HG03565 (cell line): ENCODE measurements at regions not wholly inside any gene's neighbourhood (a gene's known extent, or its start where the extent isn't known, plus 50 kb on each side); places are given as distances from the start of the nearest gene placed in this dataset.
A peak's percentile ranks its signal among the peaks of the same experiment; 100 is the strongest.

Source experiments
- ATAC-seq: cut with Tn5 transposase; IDR thresholded peaks from one replicate; pipeline ENCODE4 v1.9.1; 2021; ENCODE audit warnings: mild to moderate bottlenecking, moderate library complexity; ENCODE audit not compliant: unreplicated experiment

DNA sequence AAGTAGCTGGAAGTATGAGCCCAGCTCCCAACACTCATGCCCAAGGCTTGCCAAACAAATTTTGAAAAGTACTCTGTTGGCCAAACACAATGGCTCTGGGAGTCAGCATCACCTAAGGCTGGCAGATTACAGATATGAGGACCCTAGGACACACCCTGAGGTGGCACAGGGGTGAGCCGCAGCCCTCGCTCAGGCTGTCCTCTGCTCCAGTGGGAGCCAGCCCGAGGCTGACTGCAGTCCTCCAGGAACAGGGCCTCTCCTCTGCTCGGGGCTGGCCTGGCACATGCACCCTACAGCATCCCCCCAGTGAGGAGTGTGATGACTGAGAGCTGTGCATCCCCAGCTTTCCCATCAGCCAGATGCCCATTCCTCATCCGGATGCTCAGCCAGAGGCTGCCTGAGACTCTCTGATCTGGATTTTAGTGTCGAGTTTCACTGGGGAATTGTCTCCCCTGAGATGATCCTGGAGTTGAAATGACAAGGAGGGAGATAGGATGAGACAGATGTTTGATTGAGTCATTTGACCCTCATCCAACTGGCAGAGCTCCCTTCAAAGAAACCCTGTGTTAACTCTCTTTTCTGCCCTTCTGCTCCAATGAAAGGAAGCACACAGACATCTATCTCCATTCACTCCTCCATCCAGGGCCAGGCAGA, 269.3 kb upstream of the NCKAP5 start:
- no peak for ATAC-seq

- ATAC-seq: no peak
Measured at GRCh38 chr2:133838642-133839365, 270.5 kb upstream of the NCKAP5 start.

GRCh38 chr2:133839677-133840076, 271.4 kb upstream of the NCKAP5 start:
- ATAC-seq: no peak

- no peak for ATAC-seq
Measured at GRCh38 chr2:133840761-133841160, 272.5 kb upstream of the NCKAP5 start.

DNA sequence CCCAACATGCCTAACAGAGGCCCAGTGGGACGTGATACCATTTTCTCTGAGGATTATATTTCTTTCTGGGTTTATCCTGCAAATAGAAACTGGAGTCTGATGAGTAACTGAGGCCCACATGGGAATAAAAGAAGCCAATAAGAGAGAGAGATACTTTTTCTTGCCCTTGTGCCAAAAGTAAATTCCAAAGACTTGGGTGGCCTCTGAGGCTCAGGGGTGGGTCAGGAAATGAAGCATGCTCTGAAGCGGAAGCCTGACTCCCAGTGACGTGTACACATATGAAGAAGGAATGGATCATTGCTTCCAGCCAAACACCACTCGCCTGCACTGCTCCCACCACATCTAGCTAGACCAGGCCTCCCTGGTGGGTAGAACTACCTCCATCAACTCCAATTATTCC, 273.6 kb upstream of the NCKAP5 start:
- no peak for ATAC-seq

- no peak for ATAC-seq
Measured at GRCh38 chr2:133842446-133842845, 274.2 kb upstream of the NCKAP5 start.

DNA sequence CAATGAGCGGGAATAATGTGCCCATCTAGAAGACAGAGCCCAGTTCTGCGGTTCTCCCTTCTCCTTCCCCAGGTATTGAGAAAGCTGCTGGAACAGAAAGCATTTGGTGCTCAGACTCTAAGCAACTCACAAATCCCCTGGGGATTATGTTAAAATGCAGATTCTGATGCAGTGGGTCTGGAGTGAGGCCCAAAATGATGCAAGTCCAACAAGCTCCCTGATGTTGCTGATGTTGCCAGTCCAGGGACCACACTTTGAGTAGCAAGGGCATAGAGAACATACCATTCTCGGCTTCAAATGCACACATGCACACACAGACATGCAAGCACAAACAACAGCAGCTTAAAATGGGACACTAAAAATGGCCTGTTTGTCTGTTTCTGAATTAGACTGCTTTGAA, 274.8 kb upstream of the NCKAP5 start:
- ATAC-seq: no peak

DNA sequence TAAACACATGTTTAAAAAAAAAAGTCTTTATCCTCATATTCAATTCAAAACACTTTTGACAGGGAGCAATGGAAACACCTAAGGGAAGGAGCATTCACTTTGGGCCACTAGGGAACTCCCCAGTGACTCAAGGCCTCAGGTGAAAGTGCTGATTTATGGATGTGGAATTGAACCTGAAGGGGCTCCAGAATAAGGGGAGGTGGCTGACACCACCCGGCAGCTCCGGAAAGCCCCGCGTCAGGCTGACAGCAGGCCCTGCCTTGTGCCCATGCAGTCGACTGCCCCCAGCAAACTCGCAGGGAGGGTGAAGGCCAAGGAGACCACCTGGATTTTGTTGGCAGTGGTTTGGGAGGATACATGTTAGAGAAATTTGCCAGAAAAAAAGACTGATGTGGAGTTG, 275.3 kb upstream of the NCKAP5 start:
- no peak for ATAC-seq

DNA sequence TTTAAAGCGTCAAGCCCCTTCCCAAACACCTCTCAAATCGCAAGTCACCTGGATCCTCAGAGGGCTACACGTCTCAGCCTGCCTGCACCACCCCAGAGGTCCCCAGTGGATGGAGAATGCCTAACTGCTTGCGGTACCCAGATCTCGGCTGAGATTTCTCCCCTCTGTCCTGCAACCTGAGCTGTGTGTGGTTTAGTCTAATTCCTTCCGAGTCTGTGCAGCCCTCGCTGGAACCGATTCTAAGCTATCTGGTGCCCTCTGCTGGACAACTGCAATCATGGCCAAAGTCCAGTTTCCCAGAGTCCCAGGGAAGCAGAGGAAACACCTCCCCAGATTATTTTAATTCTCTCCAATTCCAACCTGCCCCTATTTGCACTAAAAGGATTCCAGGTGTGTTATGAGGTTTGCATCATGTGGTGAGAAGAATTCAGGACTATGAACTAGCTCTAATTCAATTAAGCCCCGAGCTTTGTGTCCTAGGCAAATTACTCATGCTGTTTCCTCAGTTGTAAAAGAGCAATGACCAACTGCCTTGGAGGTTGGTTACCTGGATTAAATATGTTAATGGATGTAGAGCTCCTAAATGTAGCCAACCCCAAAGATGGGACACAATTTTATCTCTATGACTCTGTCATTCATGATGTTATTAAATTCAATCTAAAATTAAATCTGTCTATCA, 276.1 kb upstream of the NCKAP5 start:
- peak; percentile 66 for ATAC-seq

DNA sequence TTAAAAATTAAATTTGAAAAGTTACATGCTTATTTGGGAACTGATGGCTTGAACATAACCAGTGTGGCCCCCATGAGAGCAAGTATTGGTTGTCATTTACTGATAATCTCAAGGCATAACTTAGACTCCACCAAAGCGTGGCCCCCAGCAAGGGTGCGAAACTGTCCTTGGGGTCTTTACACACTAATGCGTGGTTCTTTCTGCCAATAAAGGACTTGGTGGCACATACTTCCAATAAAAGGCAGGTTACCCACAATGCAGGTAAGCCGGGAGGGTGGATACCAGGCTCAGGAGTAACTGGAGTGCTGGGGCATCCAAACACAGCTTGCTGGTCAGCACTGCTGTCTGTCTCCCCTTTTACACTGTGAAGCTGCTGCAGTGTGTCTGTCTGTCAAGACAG, 278.2 kb upstream of the NCKAP5 start:
- ATAC-seq: no peak

DNA sequence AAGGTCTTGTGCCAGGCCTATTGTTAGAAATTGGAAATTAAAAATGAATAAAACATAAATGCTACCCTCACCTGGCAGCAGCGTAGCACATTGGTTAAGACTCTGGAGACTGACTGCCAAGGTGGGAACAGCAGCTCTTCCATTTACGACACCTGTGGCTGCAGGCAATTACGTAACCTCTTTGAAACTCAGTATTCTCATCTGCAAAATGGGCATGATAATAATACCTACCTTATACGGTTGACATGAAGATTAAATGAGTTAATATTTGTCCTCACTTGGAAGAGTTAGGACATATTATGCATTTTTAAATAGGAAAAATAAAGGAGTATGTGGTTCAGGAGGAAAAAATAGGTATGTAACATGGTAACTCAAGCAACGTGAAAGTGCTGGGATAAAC, 279.3 kb upstream of the NCKAP5 start:
- ATAC-seq: no peak

DNA sequence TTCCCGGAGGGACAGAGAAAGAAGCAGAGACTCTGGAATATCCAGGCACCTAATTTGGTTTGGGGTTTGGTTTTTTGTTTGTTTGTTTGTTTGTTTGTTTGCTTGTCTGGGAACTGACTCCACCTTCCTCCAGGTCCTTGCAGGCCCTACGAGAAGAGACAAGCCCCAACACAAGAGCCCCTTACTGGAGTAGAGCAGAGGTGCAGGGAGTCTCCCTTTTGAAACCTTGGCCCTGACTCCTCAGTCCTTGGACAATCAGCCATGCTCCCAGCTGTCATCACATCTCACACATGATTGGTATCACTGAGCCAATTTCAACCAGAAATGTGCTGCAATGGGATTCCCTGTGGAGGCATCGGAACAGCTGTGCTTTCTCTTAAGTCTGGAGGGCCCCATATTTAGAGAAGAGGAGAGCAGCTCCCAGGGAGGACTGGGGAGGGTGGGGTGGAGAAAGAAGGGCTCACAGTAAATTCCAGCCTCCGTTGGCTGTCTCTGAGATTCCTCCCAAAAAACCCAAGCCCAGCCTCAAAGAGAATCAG, 279.9 kb upstream of the NCKAP5 start:
- ATAC-seq: no peak

- no peak for ATAC-seq
Measured at GRCh38 chr2:133849341-133849740, 281.1 kb upstream of the NCKAP5 start.

DNA sequence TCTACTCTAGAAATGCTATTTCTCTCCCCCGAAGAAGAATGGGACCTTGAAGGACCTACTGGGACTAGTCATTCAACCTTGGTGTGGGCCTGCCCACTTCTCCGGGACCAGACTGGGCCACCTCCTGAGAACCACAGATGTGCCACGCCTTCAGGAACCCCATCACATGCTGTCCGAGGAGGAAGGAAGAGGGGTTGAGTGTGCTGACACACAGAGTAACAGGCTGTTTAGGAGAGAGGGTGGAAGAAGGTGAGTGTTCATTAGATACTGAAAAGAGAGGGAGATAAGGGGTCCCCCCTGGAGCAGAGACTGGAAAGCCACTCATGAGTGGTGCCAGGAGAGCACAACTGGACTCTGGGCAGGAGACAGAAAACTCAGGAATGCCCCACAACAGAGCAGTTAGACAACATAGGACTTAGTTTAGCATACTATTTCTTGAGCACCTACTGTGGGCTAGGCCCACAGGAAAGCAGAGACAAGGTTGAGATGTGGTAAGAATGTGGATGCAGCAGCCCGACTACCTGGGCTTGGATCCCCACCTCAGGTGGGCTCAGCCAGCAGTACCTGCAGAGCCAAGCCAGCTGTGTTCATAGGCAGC, 286.4 kb upstream of the NCKAP5 start:
- no peak for ATAC-seq

GRCh38 chr2:133855526-133855925, 287.3 kb upstream of the NCKAP5 start:
- ATAC-seq: no peak

GRCh38 chr2:133856678-133857077, 288.4 kb upstream of the NCKAP5 start:
- no peak for ATAC-seq

DNA sequence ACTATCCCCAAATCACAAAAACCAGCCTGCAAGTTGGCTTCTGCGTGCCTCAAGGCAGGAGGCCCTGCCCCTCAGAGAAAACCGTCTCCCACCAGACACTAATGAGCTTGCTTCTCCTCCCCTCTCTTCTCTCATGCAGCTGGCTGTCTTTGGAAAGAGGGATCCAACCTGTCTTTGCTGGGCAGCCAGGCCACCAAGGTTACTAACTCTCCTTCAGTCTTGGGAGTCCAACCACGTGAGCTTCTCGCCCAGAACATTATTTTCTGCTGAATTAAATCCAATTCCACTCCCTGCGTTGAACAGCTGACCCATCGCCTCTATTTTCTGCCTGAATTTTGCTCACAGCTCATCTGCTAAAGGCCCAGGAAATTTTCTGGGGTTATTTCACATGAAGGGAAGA, 291.3 kb upstream of the NCKAP5 start:
- no peak for ATAC-seq

DNA sequence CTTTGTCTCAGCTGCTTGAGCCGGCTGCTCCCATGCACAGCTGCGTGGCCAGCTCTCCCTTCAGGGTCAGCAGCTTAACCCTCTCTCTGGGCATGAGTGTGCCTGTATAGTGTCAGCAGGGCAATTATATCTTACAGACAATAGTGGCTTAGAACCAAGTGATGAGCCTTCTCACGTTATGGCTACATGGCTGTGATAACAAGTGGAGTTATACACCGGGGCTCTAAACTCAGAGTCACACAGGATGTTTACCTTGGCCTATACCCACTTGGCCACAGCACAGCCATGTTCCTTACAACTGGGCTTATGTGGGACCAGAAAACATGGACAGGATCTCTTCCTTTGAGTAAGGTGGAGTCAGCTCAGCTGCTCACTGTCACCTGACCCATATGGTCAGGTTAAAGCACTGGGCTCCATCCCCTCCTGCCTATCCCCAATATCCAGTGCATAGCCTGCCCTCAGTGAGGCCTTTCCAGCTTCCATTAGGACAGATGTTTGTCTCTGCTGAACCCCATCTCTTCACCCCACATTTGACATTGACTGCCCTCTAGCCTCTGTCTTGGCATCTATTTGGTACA, 294.2 kb upstream of the NCKAP5 start:
- ATAC-seq: no peak

GRCh38 chr2:133863106-133863800, 295.0 kb upstream of the NCKAP5 start:
- no peak for ATAC-seq

DNA sequence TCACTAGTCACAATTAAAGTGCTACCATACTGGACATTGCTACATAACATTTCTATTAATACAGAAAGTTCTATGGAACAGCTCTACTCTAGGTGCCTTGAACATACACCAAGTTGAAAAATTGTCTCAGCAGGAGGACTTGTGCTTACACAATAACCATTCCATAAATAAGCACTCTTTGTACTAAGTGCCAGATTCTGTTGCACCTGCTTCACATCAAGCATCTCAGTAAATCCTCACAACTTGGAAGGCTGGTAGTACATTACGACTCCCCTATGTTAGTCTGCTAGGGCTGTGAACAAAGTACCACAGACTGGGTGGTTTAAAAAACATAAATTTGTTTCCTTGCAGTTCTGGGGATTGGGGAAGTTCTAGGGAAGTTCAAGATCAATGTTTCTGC, 296.9 kb upstream of the NCKAP5 start:
- no peak for ATAC-seq

GRCh38 chr2:133867166-133867565, 298.9 kb upstream of the NCKAP5 start:
- no peak for ATAC-seq
